OCI-LY7 (cell line): ENCODE measurements at regions not wholly inside any gene's neighbourhood (a gene's known extent, or its start where the extent isn't known, plus 50 kb on each side); places are given as distances from the start of the nearest gene placed in this dataset.

Experiments used
- EZH2phosphoT487 ChIP-seq: fragments of 200-600 bp; sonication (generic); IDR thresholded peaks from 2 replicates; pipeline ENCODE4 v1.6.1; 2018; ENCODE audit warnings: low read depth, borderline replicate concordance, mild to moderate bottlenecking, mixed run types, antibody characterized with exemption, low read length, moderate library complexity, mixed read lengths
- TF ChIP-seq, protein P1 (sequence below): fragments of 200-600 bp; sonication (generic); conservative IDR thresholded peaks from 2 replicates; pipeline ENCODE4 v1.5.1; 2014; ENCODE audit warnings: mild to moderate bottlenecking, antibody characterized with exemption, low read length, moderate library complexity, mixed read lengths

DNA sequence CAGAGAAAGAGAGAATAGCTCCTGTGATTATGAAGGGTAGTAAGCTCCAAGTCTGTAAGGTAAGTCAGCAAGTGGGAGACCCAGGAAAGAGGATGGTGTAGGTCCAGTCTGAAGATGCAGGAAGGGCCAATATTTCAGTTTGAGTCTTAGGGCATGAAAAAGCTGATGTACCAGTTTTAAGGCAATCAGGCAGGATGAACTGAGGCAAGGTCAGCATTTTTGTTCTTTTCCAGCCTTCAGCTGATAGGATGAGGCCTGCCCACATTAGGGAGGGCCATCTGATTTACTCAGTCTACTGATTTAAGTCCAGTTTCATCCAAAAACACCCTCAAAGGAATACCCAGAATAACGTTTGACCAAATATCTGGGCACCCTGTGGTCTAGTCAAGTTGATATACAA lies 347.3 kb downstream of the CMPK2 start:
- TF ChIP-seq, protein P1, sequence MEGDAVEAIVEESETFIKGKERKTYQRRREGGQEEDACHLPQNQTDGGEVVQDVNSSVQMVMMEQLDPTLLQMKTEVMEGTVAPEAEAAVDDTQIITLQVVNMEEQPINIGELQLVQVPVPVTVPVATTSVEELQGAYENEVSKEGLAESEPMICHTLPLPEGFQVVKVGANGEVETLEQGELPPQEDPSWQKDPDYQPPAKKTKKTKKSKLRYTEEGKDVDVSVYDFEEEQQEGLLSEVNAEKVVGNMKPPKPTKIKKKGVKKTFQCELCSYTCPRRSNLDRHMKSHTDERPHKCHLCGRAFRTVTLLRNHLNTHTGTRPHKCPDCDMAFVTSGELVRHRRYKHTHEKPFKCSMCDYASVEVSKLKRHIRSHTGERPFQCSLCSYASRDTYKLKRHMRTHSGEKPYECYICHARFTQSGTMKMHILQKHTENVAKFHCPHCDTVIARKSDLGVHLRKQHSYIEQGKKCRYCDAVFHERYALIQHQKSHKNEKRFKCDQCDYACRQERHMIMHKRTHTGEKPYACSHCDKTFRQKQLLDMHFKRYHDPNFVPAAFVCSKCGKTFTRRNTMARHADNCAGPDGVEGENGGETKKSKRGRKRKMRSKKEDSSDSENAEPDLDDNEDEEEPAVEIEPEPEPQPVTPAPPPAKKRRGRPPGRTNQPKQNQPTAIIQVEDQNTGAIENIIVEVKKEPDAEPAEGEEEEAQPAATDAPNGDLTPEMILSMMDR, result no peak
- TF ChIP-seq EZH2phosphoT487, result no peak
